CD4-positive, alpha-beta T cell treated with Interferon alpha-2 for 1 hour (primary cell): ENCODE measurements at regions not wholly inside any gene's neighbourhood (a gene's known extent, or its start where the extent isn't known, plus 50 kb on each side); places are given as distances from the start of the nearest gene placed in this dataset.

ENCODE experiments used
- DNase-seq, 2 donors: peaks; one replicate each; pipeline ENCODE4 v3.0.0-alpha.2; 2020 to 2022

- no peak for DNase-seq
These were observed 154.6 kb upstream of the TSHZ2 start for GRCh38 chr20:52817511-52817910.

- no peak for DNase-seq
These were observed 157.8 kb upstream of the TSHZ2 start for GRCh38 chr20:52814371-52814770.

GRCh38 chr20:52812231-52812847, 159.8 kb upstream of the TSHZ2 start:
- no peak for DNase-seq

GRCh38 chr20:52809003-52809402, 163.2 kb upstream of the TSHZ2 start:
- no peak for DNase-seq

GRCh38 chr20:52806918-52807317, 165.2 kb upstream of the TSHZ2 start:
- DNase-seq: no peak

GRCh38 chr20:52805843-52806242, 166.3 kb upstream of the TSHZ2 start:
- DNase-seq: no peak

- no peak for DNase-seq
These were observed 166.9 kb upstream of the TSHZ2 start for GRCh38 chr20:52805296-52805571.

- DNase-seq: no peak
These were observed 167.5 kb upstream of the TSHZ2 start for GRCh38 chr20:52804497-52805295.

GRCh38 chr20:52801628-52802006, 170.5 kb upstream of the TSHZ2 start:
- no peak for DNase-seq

GRCh38 chr20:52800734-52801627, 171.2 kb upstream of the TSHZ2 start:
- DNase-seq: no peak

GRCh38 chr20:52799130-52799529, 173.0 kb upstream of the TSHZ2 start:
- no peak for DNase-seq

- no peak for DNase-seq
These were observed 174.0 kb upstream of the TSHZ2 start for GRCh38 chr20:52798124-52798523.

- DNase-seq: no peak
These were observed 177.3 kb upstream of the TSHZ2 start for GRCh38 chr20:52794853-52795252.

GRCh38 chr20:52793339-52793963, 178.7 kb upstream of the TSHZ2 start:
- DNase-seq: no peak

GRCh38 chr20:52791091-52791490, 181.1 kb upstream of the TSHZ2 start:
- DNase-seq: no peak

GRCh38 chr20:52789716-52790115, 182.4 kb upstream of the TSHZ2 start:
- DNase-seq: no peak

- no peak for DNase-seq
These were observed 184.2 kb upstream of the TSHZ2 start for GRCh38 chr20:52787962-52788361.

GRCh38 chr20:52787216-52787615, 184.9 kb upstream of the TSHZ2 start:
- no peak for DNase-seq

GRCh38 chr20:52785679-52786078, 186.5 kb upstream of the TSHZ2 start:
- DNase-seq: no peak

- DNase-seq: peak in 1 of 2 donors; percentile 11
These were observed 188.4 kb upstream of the TSHZ2 start for GRCh38 chr20:52783769-52784168.

- DNase-seq: no peak
These were observed 191.7 kb upstream of the TSHZ2 start for GRCh38 chr20:52780462-52780861.

GRCh38 chr20:52779125-52779524, 193.0 kb upstream of the TSHZ2 start:
- DNase-seq: no peak

GRCh38 chr20:52777171-52777570, 195.0 kb upstream of the TSHZ2 start:
- no peak for DNase-seq
